GM19397 (cell line): ENCODE measurements at regions not wholly inside any gene's neighbourhood (a gene's known extent, or its start where the extent isn't known, plus 50 kb on each side); places are given as distances from the start of the nearest gene placed in this dataset.

Experiments
- ATAC-seq: cut with Tn5 transposase; IDR thresholded peaks from one replicate; pipeline ENCODE4 v1.9.1; 2021; ENCODE audit warnings: mild to moderate bottlenecking, moderate library complexity; ENCODE audit not compliant: unreplicated experiment

- ATAC-seq = no peak
Observed at GRCh38 chr1:58390091-58390490, 156.4 kb downstream of the OMA1 start.

- no peak for ATAC-seq
Observed at GRCh38 chr1:58380345-58380744, 166.2 kb downstream of the OMA1 start.

- no peak for ATAC-seq
Observed at GRCh38 chr1:58367217-58367616, 179.3 kb downstream of the OMA1 start.

GRCh38 chr1:58365328-58365727, 181.2 kb downstream of the OMA1 start:
- no peak for ATAC-seq

- ATAC-seq = no peak
Observed at GRCh38 chr1:58363585-58363984, 182.9 kb downstream of the OMA1 start.

- no peak for ATAC-seq
Observed at GRCh38 chr1:58361134-58361533, 185.4 kb downstream of the OMA1 start.

- no peak for ATAC-seq
Observed at GRCh38 chr1:58358346-58358745, 188.2 kb downstream of the OMA1 start.

GRCh38 chr1:58356402-58356801, 190.1 kb downstream of the OMA1 start:
- no peak for ATAC-seq

- ATAC-seq = no peak
Observed at GRCh38 chr1:58353168-58353567, 193.4 kb downstream of the OMA1 start.

GRCh38 chr1:58352476-58353092, 193.9 kb downstream of the OMA1 start:
- ATAC-seq = no peak

- ATAC-seq = no peak
Observed at GRCh38 chr1:58346036-58346355, 200.5 kb downstream of the OMA1 start.

- no peak for ATAC-seq
Observed at GRCh38 chr1:58345215-58346035, 201.1 kb downstream of the OMA1 start.

- no peak for ATAC-seq
Observed at GRCh38 chr1:58340185-58340584, 206.3 kb downstream of the OMA1 start.

GRCh38 chr1:58338081-58338480, 208.4 kb downstream of the OMA1 start:
- no peak for ATAC-seq

- ATAC-seq = no peak
Observed at GRCh38 chr1:58333511-58333910, 213.0 kb downstream of the OMA1 start.

- ATAC-seq = no peak
Observed at GRCh38 chr1:58331156-58331555, 215.4 kb downstream of the OMA1 start.

GRCh38 chr1:58325866-58326265, 220.7 kb downstream of the OMA1 start:
- ATAC-seq = no peak

- no peak for ATAC-seq
Observed at GRCh38 chr1:58324558-58324957, 222.0 kb downstream of the OMA1 start.

- no peak for ATAC-seq
Observed at GRCh38 chr1:58318157-58319005, 228.1 kb downstream of the OMA1 start.

GRCh38 chr1:58317694-58318093, 228.8 kb downstream of the OMA1 start:
- ATAC-seq = no peak

GRCh38 chr1:58317086-58317485, 229.4 kb downstream of the OMA1 start:
- ATAC-seq = no peak

- no peak for ATAC-seq
Observed at GRCh38 chr1:58316141-58316540, 230.4 kb downstream of the OMA1 start.
